ENCODE measurements at regions not wholly inside any gene's neighbourhood (a gene's known extent, or its start where the extent isn't known, plus 50 kb on each side); places are given as distances from the start of the nearest gene placed in this dataset.

DNA sequence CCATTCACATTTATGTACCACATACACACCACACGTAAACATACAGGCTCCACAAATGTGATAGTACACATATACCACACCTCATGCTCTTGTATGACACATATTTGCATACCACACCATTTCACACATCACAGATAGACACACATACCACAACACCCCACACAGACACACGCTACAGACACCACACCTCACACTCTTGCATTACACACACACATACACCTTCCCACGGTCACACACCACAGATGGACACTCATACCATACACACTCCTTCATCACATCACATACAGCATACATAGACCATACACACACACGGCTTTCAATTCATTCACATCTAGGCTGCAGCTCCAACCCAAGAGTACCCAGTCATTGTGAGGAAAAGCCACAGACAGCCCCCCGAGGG lies 222.5 kb upstream of the RPL34 start:
- Histone ChIP-seq H3K4me3 (no peak overlapping the region), H3K27me3 (no peaks in the 10 kb centered on the region)
- DNase-seq, result no peak

DNA sequence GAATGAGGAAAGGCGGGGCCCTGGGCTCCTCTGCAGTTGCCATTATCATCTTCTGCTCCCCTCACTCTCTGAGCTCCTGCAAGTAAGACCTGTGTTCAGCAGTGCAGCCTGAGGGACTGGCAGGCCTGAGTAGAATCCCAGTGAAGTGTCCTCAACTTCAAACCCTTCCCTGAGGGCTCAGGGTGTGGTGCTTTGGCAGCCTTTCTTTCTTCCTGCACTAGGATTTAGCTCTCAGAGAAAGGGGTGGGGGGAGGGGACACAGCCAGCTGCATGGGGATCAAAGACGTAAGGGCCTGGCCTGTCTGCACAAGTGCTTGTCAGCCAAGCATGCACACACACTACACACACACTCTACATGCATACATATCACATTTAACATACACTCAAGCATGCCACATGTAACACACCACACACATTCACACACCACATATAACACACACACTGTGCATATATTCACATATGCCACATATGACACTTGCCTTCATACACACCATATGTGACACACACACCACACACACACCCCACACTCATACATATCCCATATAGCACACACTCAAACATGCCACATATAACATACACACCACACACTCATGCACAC lies 223.4 kb upstream of the RPL34 start:
- DNase-seq, result no peak
- H3K9me3 ChIP-seq, result no peaks in the 10 kb centered on the region
- H3K27me3 ChIP-seq, result no peaks in the 10 kb centered on the region
- no peaks in the 10 kb centered on the region for H3K36me3 ChIP-seq
- no peak overlapping the region for H3K4me3 ChIP-seq

More for the DNA sequence above, 222.5 kb upstream of the RPL34 start:
- no peaks in the 10 kb centered on the region for H3K36me3 ChIP-seq
- H3K9me3 ChIP-seq, result no peaks in the 10 kb centered on the region

DNA sequence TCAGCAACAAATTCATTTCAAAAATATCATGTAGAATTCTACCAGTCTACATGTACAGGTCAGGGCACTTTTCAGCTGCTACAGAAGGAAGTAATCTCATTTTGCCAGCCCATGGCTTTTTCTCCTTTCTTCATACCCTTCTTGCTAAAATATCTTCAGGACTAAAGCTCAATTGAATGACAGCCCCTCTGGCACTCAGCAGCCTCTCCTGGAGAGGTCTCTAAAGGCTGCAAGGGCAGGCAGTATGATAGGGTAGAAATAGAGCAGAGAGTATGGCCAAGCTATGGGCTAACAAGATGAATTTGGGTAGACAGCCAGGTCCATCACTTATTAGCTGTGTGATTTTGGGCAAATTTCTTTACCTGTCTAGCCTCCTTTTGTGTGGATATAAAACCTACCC lies 224.6 kb upstream of the RPL34 start:
- no peak overlapping the region for H3K4me3 ChIP-seq
- H3K36me3 ChIP-seq, result no peaks in the 10 kb centered on the region
- DNase-seq, result no peak
- no peaks in the 10 kb centered on the region for H3K9me3 ChIP-seq
- no peaks in the 10 kb centered on the region for H3K27me3 ChIP-seq

DNA sequence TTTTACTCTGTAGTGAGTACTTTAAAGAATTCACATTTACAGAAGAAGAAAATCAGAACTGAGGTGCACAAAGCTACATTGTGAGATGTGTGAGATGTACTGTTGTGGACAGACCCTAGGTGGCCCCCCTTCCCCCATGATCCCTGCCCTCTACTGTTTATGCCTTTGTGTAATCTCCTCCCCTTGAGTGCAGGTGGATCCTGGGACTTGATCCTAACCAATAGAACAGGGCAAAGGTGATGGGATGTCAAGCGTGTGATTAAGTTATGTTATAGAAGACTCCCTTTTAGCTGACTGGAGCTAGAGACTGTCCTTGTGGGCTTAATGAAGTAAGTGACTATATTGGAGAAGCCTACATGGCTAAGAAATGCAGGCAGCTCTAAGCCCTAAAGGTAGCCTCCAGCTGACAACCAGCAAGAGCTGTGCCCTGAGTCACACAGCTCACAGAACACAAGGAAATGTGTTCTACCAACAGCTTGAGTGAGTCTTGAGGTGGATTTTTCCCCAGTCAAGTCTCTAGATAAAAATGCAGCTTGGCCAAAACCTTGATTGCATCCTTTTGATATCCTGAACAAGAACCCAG lies 225.2 kb upstream of the LEF1 start:
- H3K27me3 ChIP-seq, result no peaks in the 10 kb centered on the region
- H3K4me3 ChIP-seq, result no peak overlapping the region
- no peaks in the 10 kb centered on the region for H3K9me3 ChIP-seq
- no peak for DNase-seq
- no peaks in the 10 kb centered on the region for H3K36me3 ChIP-seq

DNA sequence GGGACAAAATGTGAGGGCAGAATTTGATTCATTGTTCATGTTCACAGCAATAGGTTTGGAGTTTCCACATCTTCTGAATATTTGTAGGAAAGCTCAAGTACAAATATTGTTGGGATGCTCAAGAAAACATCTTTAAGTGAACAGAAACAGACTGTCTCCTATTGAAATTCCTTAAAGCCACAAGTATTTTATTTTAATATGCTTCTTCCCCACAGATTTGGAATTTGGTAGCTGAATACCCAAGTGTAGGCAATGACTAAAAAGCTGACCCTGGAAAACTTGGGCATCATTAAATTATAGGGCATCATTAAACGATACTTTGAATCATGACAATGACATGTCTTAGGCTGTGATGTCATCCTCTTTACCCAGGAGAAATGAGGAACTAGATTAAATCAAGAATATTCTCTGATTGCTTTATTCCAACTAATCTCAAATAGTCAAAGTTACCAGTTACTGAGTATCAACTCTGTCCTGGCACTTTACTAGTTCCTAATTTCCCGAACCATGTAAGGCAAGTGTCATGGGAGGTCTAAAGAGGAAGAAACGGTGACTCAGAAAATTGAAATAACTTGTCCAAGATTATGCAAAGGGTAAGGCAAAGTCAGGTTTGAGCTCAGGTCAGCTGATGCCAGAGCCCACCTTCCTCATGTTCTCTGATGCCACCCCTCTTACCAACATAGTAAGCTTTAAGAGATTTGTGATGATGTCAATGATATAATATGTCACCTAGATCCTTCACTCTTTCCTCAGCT lies 223.1 kb upstream of the LEF1 start:
- H3K9me3 ChIP-seq, result no peaks in the 10 kb centered on the region
- no peaks in the 10 kb centered on the region for H3K36me3 ChIP-seq
- no peak overlapping the region for H3K4me3 ChIP-seq

DNA sequence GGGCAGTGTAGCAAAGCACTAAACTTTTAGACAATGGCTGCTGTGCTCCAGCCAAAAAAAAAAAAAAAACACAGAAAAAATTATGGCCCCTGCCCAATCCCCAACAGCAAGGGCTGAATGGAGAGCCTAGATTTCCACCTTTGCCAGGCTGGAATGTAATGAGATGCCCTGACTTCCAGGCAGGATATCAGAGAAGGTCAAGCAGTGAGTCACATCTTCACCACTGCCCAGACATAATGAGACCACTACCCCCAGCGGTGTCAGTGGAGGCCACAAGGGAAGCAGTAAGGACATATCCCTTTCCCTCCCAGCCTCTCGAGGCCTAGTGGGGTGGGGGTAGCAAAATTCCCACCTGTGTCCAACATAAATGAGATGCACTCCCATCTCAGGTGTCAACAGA lies 216.3 kb upstream of the LEF1 start:
- no peaks in the 10 kb centered on the region for H3K9me3 ChIP-seq
- H3K4me3 ChIP-seq, result no peak overlapping the region
- no peaks in the 10 kb centered on the region for H3K36me3 ChIP-seq
- no peak for DNase-seq
- no peaks in the 10 kb centered on the region for H3K27me3 ChIP-seq

More for the DNA sequence above, 223.1 kb upstream of the LEF1 start:
- H3K27me3 ChIP-seq, result no peaks in the 10 kb centered on the region
- DNase-seq, result no peak

DNA sequence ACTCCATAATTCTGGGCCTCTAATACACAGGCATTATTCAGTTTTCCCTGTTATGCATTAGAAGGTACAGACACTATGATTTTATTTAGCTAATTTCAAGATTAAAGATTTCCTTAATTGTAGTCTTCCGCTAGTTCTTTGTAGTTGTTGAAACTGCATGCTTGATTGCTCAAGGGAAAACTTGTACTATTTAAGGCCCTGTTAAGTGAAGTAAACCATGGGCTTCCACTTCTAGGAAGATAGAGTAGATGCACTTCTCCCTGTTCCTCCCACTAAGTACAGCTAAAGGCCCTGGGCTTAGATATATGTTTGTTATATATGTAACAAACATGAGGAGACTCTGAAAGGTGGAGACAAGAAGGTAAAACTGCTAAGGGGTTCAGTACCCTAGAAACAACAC lies 215.8 kb upstream of the LEF1 start:
- no peak for DNase-seq
- no peaks in the 10 kb centered on the region for H3K36me3 ChIP-seq
- H3K9me3 ChIP-seq, result no peaks in the 10 kb centered on the region
- no peak overlapping the region for H3K4me3 ChIP-seq
- no peaks in the 10 kb centered on the region for H3K27me3 ChIP-seq

DNA sequence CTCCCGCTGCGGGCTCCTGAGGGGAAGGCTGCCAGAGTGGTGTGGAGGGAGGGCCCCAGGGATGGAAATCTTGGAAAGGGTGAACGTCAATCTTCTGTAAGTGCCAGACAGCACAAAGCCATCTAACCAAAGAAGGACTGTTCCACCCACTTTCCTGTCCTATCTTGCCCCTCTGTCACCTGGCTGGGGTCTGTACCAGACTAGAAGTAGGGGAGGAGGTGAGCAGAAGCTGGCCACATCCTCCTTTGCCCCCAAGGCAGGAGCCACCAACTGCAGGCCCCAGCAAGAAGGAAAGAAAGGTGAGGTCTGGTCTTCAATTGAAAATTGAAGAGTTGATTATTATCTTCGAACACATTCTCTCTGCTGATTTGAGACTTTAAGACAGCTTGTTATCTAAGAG lies 214.4 kb upstream of the LEF1 start:
- no peaks in the 10 kb centered on the region for H3K27me3 ChIP-seq
- H3K9me3 ChIP-seq, result no peaks in the 10 kb centered on the region
- H3K4me3 ChIP-seq, result no peak overlapping the region
- DNase-seq, result no peak
- no peaks in the 10 kb centered on the region for H3K36me3 ChIP-seq

DNA sequence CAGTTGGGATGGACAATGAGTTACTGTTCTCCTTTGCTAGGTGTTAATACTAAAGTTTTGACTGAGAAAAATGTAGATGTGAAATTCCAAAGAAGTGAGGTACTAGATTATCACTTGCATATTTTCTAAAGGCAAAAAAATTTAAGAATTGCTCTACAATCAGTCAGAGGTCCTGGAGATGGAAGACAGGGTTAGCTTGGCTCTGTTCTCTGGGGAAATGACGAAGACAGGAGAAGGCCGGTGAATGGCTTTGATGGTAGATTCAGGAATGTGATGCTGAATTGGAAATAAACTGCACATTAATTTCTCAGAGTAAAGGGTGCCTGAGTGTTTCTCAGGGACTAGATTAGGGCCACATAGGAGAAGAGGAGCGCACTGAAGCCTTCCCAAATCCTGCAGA lies 214.0 kb upstream of the LEF1 start:
- no peak for DNase-seq
- no peak overlapping the region for H3K4me3 ChIP-seq
- H3K36me3 ChIP-seq, result no peaks in the 10 kb centered on the region
- no peaks in the 10 kb centered on the region for H3K9me3 ChIP-seq
- no peaks in the 10 kb centered on the region for H3K27me3 ChIP-seq

DNA sequence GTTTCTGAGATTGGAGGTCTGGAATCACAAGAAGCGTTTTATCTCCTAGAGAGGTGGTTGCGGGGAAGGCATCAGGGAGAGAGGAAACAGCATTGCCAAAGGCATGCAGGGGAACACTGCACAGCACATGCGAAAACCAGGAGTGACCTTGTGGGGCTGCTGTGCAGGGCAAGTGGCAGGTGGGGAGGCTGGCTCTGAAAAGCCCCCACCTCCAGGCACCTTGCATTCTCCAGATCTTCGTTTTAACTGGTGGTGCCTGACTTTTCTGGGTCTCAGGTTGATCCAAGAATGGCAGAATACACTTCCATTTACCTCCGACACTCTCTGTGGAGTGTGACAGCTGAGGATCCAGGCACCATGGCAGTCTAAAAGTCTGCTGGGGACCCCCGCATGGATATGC lies 209.4 kb upstream of the LEF1 start:
- H3K36me3 ChIP-seq, result no peaks in the 10 kb centered on the region
- no peak for DNase-seq
- no peak overlapping the region for H3K4me3 ChIP-seq
- H3K9me3 ChIP-seq, result no peaks in the 10 kb centered on the region
- H3K27me3 ChIP-seq, result no peaks in the 10 kb centered on the region

DNA sequence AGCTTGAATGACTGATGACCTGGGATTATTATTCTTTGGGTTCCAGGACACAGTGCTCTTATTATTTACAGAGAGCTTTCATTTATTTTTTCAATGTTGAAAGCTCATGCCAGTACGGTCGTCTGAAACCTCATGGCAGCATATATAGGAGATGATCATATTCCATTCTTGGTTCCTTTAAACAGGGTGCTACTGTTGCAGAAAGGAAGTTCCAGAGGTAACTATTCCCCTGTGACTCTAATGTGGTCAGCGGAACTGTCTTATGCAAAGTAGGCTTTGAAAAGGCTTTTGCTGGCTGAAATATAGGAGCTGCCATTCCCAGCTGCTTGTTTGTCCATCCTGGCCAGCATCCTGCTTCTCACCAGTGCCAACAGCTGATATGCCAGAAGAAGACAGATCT lies 208.3 kb upstream of the LEF1 start:
- no peak for DNase-seq
- no peak overlapping the region for H3K4me3 ChIP-seq
- H3K9me3 ChIP-seq, result no peaks in the 10 kb centered on the region
- H3K36me3 ChIP-seq, result no peaks in the 10 kb centered on the region
- H3K27me3 ChIP-seq, result no peaks in the 10 kb centered on the region

DNA sequence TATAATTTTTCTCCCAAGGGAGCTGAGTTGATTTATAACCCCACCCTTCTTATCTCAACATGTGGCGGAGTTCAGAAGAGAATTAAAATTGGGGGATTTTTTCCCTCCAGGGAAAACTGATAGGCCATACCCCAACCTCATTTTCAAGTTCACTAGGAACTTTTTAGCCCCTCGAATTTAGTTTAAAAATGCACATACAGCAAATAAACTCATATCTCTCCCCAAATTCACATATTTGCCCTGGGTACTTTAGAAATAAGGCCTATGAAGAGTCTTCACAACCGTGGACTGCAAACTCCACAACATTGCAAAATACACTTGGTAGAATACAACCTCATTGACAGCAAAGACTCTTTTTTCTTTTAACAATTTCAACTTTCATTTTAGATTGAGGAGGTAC lies 206.7 kb upstream of the LEF1 start:
- no peak overlapping the region for H3K4me3 ChIP-seq
- no peaks in the 10 kb centered on the region for H3K36me3 ChIP-seq
- DNase-seq, result no peak
- H3K9me3 ChIP-seq, result no peaks in the 10 kb centered on the region
- peaks cover 4% of the 10 kb centered on the region; the same call in 1 of the 2 replicates for H3K27me3 ChIP-seq

DNA sequence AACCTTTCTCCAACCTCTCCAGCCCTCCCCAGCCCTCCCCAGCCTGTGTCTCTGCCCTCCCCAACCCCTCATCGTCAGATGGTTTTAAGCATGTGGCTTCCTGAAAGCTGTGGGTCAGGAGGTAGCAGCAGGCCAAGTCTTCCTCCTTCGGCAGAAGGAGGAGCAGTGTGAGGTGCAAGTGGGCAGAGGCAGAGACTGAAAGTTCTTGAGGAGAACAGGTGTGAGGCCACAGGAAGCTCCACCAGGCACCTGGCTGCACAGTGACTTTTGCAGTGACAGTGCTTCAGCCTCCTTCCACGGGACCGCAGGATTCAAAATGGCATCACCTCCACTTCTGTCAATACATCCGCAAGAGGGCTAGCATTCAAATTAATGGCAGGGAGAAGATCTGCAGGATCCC lies 203.9 kb upstream of the LEF1 start:
- Histone ChIP-seq H3K9me3 (no peaks in the 10 kb centered on the region), H3K36me3 (no peaks in the 10 kb centered on the region)

DNA sequence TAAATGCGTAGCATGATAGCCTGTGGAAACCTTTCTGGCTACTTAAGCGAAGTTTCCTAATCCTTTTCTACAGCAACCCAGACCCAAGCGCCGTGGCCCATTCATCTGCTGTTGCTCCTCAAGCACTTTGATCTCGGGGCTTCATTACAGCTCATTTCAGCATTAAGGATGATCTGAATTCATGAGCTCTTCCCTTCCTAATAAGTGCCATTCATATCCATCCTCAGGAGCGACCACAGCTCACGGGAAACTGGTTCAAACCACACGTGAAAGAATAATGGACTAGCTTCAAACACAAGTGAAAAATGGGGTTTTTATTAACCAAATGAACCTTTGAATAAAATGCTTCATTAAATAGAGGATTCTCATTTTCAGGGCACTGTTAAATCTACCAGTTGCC lies 202.6 kb upstream of the LEF1 start:
- H3K36me3 ChIP-seq, result no peaks in the 10 kb centered on the region
- DNase-seq, result no peak
- no peak overlapping the region for H3K4me3 ChIP-seq
- H3K27me3 ChIP-seq, result peaks cover 6% of the 10 kb centered on the region; the same call in 1 of the 2 replicates
- no peaks in the 10 kb centered on the region for H3K9me3 ChIP-seq

More for the DNA sequence above, 203.9 kb upstream of the LEF1 start:
- Histone ChIP-seq H3K27me3 (peaks cover 6% of the 10 kb centered on the region; the same call in 1 of the 2 replicates), H3K4me3 (no peak overlapping the region)
- DNase-seq, result no peak

DNA sequence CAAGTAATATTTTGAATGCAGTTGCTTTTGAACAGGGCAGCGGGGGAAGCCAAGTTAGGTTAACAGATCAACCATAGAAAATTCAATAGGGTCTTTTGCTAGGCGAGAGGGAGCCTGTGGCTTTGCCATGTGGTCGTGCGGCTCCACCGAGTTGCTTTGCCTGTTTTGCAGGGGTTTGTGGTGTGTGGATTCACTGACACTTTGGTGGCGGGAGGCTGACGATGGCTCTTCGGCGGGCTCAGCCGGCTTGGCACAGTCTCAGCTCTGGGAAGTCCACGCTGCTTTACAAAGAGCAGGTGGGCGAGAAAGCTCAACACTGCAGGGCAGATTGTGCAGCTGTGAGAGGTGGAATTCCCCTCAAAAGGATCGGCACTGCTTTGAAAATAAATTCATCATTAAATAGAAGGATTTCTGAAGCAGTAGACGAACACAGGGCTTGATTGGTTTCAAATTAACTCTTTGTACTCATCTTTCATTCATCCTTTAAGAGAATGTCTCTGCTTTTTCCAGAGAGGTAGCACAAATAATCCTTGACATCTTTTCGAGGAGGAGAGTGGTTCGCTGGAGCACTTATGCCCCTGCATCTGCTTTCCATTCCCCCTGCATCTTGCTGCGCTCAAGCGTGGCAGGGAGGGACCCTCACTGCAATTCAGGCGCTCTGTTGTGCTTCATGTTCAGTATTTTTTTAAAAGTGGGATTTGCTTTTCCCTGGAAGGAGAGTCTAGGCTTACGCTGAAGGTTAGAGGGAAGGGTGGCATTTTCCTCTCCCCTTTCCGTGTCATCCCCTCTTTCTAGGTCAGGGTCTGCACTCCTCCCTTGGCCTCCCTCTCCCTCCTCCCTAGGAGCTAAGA lies 201.8 kb upstream of the LEF1 start:
- H3K27me3 ChIP-seq, result peaks cover 6% of the 10 kb centered on the region; the same call in 1 of the 2 replicates

DNA sequence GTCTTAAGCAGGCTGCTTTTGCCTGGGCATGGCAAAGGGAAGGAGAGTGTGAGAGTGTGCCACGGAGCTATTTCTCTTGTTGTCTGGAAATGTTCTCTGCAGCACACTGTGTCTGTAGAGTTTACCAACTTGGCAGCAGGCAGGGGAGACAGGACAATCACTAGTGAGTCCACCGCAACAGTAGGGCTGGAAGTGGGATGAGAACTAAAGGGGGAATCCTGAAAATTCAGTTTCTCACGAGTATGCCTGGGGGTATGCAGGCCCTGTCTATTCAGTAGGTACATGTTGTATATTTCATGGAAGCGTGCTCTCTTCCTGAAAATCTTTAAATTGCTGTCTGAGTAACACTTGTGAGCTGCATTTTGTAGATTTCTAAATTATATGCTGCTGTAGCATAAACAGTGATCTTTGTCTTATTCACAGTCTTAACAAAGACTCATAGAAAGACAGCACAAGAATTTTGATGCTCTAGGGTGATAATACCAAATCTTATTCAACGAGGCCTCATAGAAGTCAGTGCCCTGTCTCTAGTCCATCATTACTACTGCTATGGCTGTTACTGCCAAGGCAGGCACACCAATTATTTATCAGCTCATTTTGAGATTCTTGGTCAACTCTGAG lies 200.4 kb upstream of the LEF1 start:
- Histone ChIP-seq H3K9me3 (no peaks in the 10 kb centered on the region), H3K27me3 (peaks cover 6% of the 10 kb centered on the region; the same call in 1 of the 2 replicates), H3K36me3 (no peaks in the 10 kb centered on the region), H3K4me3 (no peak overlapping the region)
- no peak for DNase-seq

More for the DNA sequence above, 201.8 kb upstream of the LEF1 start:
- Histone ChIP-seq H3K36me3 (no peaks in the 10 kb centered on the region), H3K4me3 (no peak overlapping the region), H3K9me3 (no peaks in the 10 kb centered on the region)
- DNase-seq, result no peak

DNA sequence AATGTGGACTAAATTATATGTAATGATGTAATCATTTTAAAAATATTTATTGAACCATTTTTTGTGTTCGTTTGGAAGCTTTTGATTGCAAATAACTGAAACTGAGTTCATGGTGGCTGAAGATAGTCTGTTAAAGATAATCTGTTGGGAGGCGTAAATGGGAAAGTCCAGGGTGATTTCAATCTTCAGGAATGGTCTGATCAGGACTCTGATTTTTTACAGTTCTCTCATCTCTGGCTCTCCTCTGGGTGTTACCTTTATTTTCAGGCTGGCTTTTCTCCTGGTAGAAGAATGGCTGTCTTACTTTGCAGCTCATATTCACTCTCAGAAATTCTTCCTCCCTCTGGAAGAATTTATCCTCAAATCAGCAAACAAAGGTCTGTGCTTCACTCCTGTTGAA lies 199.0 kb upstream of the LEF1 start:
- H3K4me3 ChIP-seq, result no peak overlapping the region
- H3K27me3 ChIP-seq, result peaks cover 6% of the 10 kb centered on the region; the same call in 1 of the 2 replicates
- DNase-seq, result no peak

More for the DNA sequence above, 199.0 kb upstream of the LEF1 start:
- no peaks in the 10 kb centered on the region for H3K9me3 ChIP-seq
- no peaks in the 10 kb centered on the region for H3K36me3 ChIP-seq

Data from MG63 (cell line).